OCI-LY3 (cell line): ENCODE measurements at regions not wholly inside any gene's neighbourhood (a gene's known extent, or its start where the extent isn't known, plus 50 kb on each side); places are given as distances from the start of the nearest gene placed in this dataset.

ENCODE experiments used
- CTCF ChIP-seq: fragments of 200-600, 300-600 bp; sonication (generic); IDR thresholded peaks from 2 replicates; pipeline ENCODE4 v1.5.1; 2014; ENCODE audit warnings: antibody characterized with exemption, low read length, low read depth
- EZH2phosphoT487 ChIP-seq: fragments of 200-600 bp; shearing (Covaris generic); IDR thresholded peaks from 2 replicates; pipeline ENCODE4 v1.6.1; 2018; ENCODE audit warnings: antibody characterized with exemption, mixed run types, low read depth

DNA sequence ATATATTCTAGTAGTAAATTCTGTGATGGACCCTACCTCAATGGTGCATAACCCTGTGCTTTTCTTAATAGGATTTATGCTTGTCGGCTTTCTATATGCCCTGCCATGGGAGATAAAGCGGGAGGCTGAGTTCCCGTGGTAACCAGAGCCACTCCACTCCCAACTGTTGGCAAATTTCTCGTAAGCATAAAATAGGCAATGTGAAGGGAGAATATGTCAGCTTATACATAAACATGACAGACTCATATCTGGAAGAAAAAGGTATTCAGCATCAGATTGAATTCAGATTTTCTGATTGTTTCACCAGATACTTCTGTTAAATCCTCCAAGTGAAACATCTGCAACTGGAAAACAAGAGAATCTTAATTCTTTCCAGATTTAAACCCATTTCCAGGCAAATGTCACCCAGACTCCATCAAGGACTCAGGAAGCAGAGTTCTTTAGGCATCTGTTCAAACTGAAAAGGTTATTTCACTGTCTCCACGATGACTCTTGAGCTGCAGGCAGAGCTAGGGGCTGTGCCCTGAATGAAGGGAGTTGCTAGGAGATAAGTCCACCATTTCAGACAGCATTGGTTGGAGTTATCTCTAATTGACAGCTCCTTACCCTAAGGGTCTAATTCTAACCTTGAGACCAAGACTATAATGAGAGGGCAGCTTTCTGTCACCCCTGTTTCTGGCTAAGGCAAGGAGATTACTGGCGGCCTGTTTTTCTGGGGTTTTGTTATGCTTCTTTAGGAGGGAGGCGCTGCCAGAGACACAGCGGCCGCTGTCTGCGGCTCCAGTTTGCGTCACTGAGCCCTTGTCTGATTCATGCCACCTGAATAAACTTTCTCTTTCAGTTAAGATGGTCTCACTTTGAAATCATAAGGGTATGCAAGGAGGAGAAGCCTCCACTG, 381.3 kb downstream of the SOX11 start:
- TF ChIP-seq CTCF, result no peak
- TF ChIP-seq EZH2phosphoT487, result no peak
